IMR-90 (cell line): ENCODE measurements at regions not wholly inside any gene's neighbourhood (a gene's known extent, or its start where the extent isn't known, plus 50 kb on each side); places are given as distances from the start of the nearest gene placed in this dataset.

Source experiments
- ATAC-seq: fragments of 200-7000 bp; cut with Tn5 transposase; 2 replicates; pipeline ENCODE4 v1.9.1; 2020; ENCODE audit warnings: low read depth, mild to moderate bottlenecking, moderate library complexity
- BruUV-seq: library from RNA; stranded (reverse); fragments of 400-500 nt; replicated peaks from 2 replicates; lab custom pipeline; 2021; lab: Mats Ljungman, UMichigan
- CTCF ChIA-PET: fragments of 300-600 bp; formaldehyde crosslinking; extraction: SDS; loops from one replicate; lab custom pipeline; 2021; ENCODE audit warnings: antibody characterized with exemption; lab: Yijun Ruan, JAX
- POLR2A ChIA-PET: fragments of 300-600 bp; sonication (Branson Sonifier 250); formaldehyde crosslinking; loops from one replicate; lab custom pipeline; 2022; ENCODE audit warnings: antibody characterized with exemption; ENCODE audit not compliant: unreplicated experiment; lab: Charles Lee
- DNase-seq: peaks from one replicate; pipeline ENCODE4 v3.0.0; 2013
- H2AFZ ChIP-seq: replicated peaks from 2 replicates; pipeline ENCODE3; 2013; ENCODE audit warnings: low read length, mild to moderate bottlenecking; ENCODE audit not compliant: poor library complexity
- H2AK5ac ChIP-seq: 2 replicates; pipeline ENCODE4 v1.6.1; 2013; ENCODE audit warnings: low read depth, low read length, inconsistent platforms
- H2AK9ac ChIP-seq: replicated peaks from 2 replicates; pipeline ENCODE3; 2013; ENCODE audit warnings: mild to moderate bottlenecking, low read depth, low read length, moderate library complexity; ENCODE audit not compliant: poor library complexity
- H2BK120ac ChIP-seq: 2 replicates; pipeline ENCODE4 v1.6.1; 2013; ENCODE audit warnings: low read depth, low read length, inconsistent platforms
- H2BK15ac ChIP-seq: 3 replicates; pipeline ENCODE4 v1.6.1; 2013; ENCODE audit warnings: low read depth, low read length, inconsistent platforms
- H2BK20ac ChIP-seq: 2 replicates; pipeline ENCODE4 v1.6.1; 2013; ENCODE audit warnings: low read depth, mild to moderate bottlenecking, inconsistent platforms, low read length, moderate library complexity
- H2BK5ac ChIP-seq: 2 replicates; pipeline ENCODE4 v1.6.1; 2013; ENCODE audit warnings: mild to moderate bottlenecking, low read depth, low read length, inconsistent platforms; ENCODE audit not compliant: poor library complexity, severe bottlenecking
- H3K14ac ChIP-seq: replicated peaks from 2 replicates; pipeline ENCODE4 v1.6.1; 2013; ENCODE audit warnings: low read depth, low read length, inconsistent platforms
- H3K18ac ChIP-seq: 2 replicates; pipeline ENCODE4 v1.6.1; 2013; ENCODE audit warnings: low read depth, low read length, control low read depth
- H3K23ac ChIP-seq: 2 replicates; pipeline ENCODE4 v1.6.1; 2013; ENCODE audit warnings: low read depth, low read length, inconsistent platforms
- H3K27ac ChIP-seq: 2 replicates; pipeline ENCODE4 v1.5.1; 2013; ENCODE audit warnings: mild to moderate bottlenecking, control low read depth, low read length; ENCODE audit not compliant: insufficient read depth
- H3K27me3 ChIP-seq: 2 replicates; pipeline ENCODE4 v1.6.1; 2013; ENCODE audit warnings: low read length; ENCODE audit not compliant: control insufficient read depth, insufficient read depth
- H3K36me3 ChIP-seq: 2 replicates; pipeline ENCODE4 v1.6.1; 2013; ENCODE audit warnings: low read length, mixed read lengths; ENCODE audit not compliant: control insufficient read depth, insufficient read depth
- H3K4ac ChIP-seq: 2 replicates; pipeline ENCODE4 v1.6.1; 2013; ENCODE audit warnings: low read depth, low read length, inconsistent platforms
- H3K4me1 ChIP-seq: 2 replicates; pipeline ENCODE4 v1.6.1; 2013; ENCODE audit warnings: low read length, mixed read lengths; ENCODE audit not compliant: control insufficient read depth, insufficient read depth
- H3K4me2 ChIP-seq: 2 replicates; pipeline ENCODE4 v1.6.1; 2013; ENCODE audit warnings: low read depth, mild to moderate bottlenecking, control low read depth, low read length, moderate library complexity
- H3K4me3 ChIP-seq: 2 replicates; pipeline ENCODE4 v1.5.1; 2013; ENCODE audit warnings: low read depth, mild to moderate bottlenecking, control low read depth, low read length, moderate library complexity; ENCODE audit not compliant: insufficient read depth
- H3K56ac ChIP-seq: 2 replicates; pipeline ENCODE4 v1.6.1; 2013; ENCODE audit warnings: low read length, inconsistent platforms; ENCODE audit not compliant: insufficient read depth; ENCODE audit errors: extremely low read depth
- H3K79me1 ChIP-seq, 2 experiments: 2 replicates each; pipeline ENCODE4 v1.6.1; 2013; ENCODE audit warnings: low read length in 2 of 2, inconsistent platforms in 1 of 2, low read depth in 1 of 2
- H3K9ac ChIP-seq: 2 replicates; pipeline ENCODE4 v1.6.1; 2013; ENCODE audit warnings: low read depth, low read length, control low read depth
- H3K9me1 ChIP-seq: 2 replicates; pipeline ENCODE4 v1.6.1; 2013; ENCODE audit warnings: low read length, inconsistent platforms; ENCODE audit not compliant: insufficient read depth
- H3K9me3 ChIP-seq: 2 replicates; pipeline ENCODE4 v1.6.1; 2013; ENCODE audit warnings: low read length; ENCODE audit not compliant: control insufficient read depth, insufficient read depth
- H4K20me1 ChIP-seq: 2 replicates; pipeline ENCODE4 v1.6.1; 2013; ENCODE audit warnings: low read length, inconsistent platforms; ENCODE audit not compliant: insufficient read depth
- H4K5ac ChIP-seq: 2 replicates; pipeline ENCODE4 v1.6.1; 2013; ENCODE audit warnings: mild to moderate bottlenecking, low read depth, low read length, control low read depth
- H4K8ac ChIP-seq, 2 experiments: 2 replicates each; pipeline ENCODE4 v1.6.1; 2013; ENCODE audit warnings: low read depth in 2 of 2, low read length in 2 of 2, control low read depth in 1 of 2, inconsistent platforms in 1 of 2
- H4K91ac ChIP-seq: 2 replicates; pipeline ENCODE4 v1.6.1; 2013; ENCODE audit warnings: low read depth, low read length, inconsistent platforms; ENCODE audit not compliant: insufficient read depth
- FOS ChIP-seq: fragments of 150-350 bp; IDR thresholded peaks from 2 replicates; pipeline ENCODE4 v1.6.1; 2016; ENCODE audit warnings: low read depth, low read length
- MAFK ChIP-seq: IDR thresholded peaks from 2 replicates; pipeline ENCODE4 v1.6.1; 2012; ENCODE audit warnings: low read depth, low read length, improper control_type of control experiment
- dilution Hi-C: fragments of 300-500 bp; cut with HindIII; formaldehyde crosslinking; loops from one replicate; pipeline ENCODE4 v1.14.3; 2018; ENCODE audit warnings: low sequenced_read_pairs; ENCODE audit not compliant: unreplicated experiment
- in situ Hi-C: fragments of 300-500 bp; cut with MboI; formaldehyde crosslinking; loops from 3 replicates; pipeline ENCODE4 v1.14.3; 2019; ENCODE audit warnings: low sequenced_read_pairs, inconsistent platforms, mixed read lengths
- intact Hi-C: fragments of 100-400 bp; cut with micrococcal nuclease; formaldehyde crosslinking; loops from 2 replicates; pipeline ENCODE4 v1.10.0; 2022

DNA sequence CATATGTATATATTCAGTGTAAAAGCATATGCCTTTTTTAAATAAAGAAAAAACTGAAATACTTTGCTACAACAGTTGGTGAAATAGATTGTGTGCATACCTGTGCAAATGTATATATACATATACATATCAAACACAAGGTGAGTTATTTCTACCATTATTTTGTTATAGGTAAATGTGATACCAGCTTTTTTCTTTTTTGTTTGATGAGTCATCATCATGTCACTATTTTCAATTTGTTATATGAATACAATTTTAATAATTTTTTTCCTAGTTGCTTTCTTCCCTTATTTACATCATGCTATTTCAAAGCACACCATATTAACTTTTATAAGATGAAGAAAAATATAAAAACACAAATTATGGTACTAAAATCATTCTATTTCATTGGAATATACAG is 87.0 kb upstream of the STK17B start:
- Histone ChIP-seq H3K56ac (no peak overlapping the region), H2BK5ac (no peak overlapping the region), H2AK5ac (no peak overlapping the region), H3K4me2 (no peak overlapping the region), H2BK15ac (no peak overlapping the region), H3K9ac (no peak overlapping the region), H4K20me1 (no peaks in the 10 kb centered on the region), H3K36me3 (no peaks in the 10 kb centered on the region), H3K4me1 (peaks cover 5% of the 10 kb centered on the region; the same call in 1 of the 2 replicates), H3K9me1 (peaks cover 2% of the 10 kb centered on the region; the same call in 1 of the 2 replicates), H2AK9ac (no peak overlapping the region), H4K5ac (no peak overlapping the region), H3K4ac (no peak overlapping the region), H3K23ac (no peak overlapping the region), H2AFZ (no peak overlapping the region), H3K79me1 (peaks cover 0 to 2% of the 10 kb centered on the region in 2 experiments; a peak in 1 of 4 replicates), H3K4me3 (no peak overlapping the region), H3K18ac (no peak overlapping the region), H4K91ac (no peak overlapping the region), H2BK20ac (no peak overlapping the region), H3K14ac (no peak overlapping the region), H4K8ac (no peak overlapping the region), H2BK120ac (no peak overlapping the region), H3K27ac (no peak overlapping the region), H3K27me3 (no peaks in the 10 kb centered on the region), H3K9me3 (no peaks in the 10 kb centered on the region)
- BruUV-seq, result no TSS peak
- ChIA-PET POLR2A (no interaction called here), CTCF (interaction anchor here (0.9 kb wide), 1 partner anchor 10 kb away, joined by 3 read pairs; no protein-coding TSS in a partner anchor)
- dilution Hi-C loops, result no loop called here
- TF ChIP-seq MAFK (no peak), FOS (peak; percentile 39; the same call in 1 of the 2 replicates)
- in situ Hi-C loops, result loop anchor here (25.0 kb wide), 1 partner anchor 96 kb away; the partner anchor contains the start of gene STK17B
- intact Hi-C loops, result no loop called here
- no peak for DNase-seq
- ATAC-seq, result no peak
